HepG2 (cell line): ENCODE measurements at regions not wholly inside any gene's neighbourhood (a gene's known extent, or its start where the extent isn't known, plus 50 kb on each side); places are given as distances from the start of the nearest gene placed in this dataset.

ENCODE experiments used
- ATAC-seq: fragments of 200-7000 bp; cut with Tn5 transposase; 3 replicates; pipeline ENCODE4 v1.9.1; 2020; ENCODE audit warnings: mild to moderate bottlenecking, moderate library complexity
- BruUV-seq: library from RNA; stranded (reverse); fragments of 400-500 nt; replicated peaks from 2 replicates; lab custom pipeline; 2021; lab: Mats Ljungman, UMichigan
- CTCF ChIA-PET: fragments of 300-600 bp; formaldehyde crosslinking; extraction: SDS; loops from one replicate; lab custom pipeline; 2021; ENCODE audit warnings: low total read pairs, inconsistent platforms, low intra/inter-chr PET ratio; lab: Yijun Ruan, JAX
- POLR2A ChIA-PET: fragments of 350-600 bp; sonication (Branson Sonifier 250); formaldehyde crosslinking; loops from one replicate; lab custom pipeline; 2020; ENCODE audit warnings: antibody characterized with exemption, inconsistent platforms; lab: Yijun Ruan, JAX
- DNase-seq: peaks from one replicate; pipeline ENCODE4 v3.0.0-alpha.2; 2015; ENCODE audit warnings: low spot score
- FAIRE-seq: peaks from 3 replicates; lab custom pipeline; 2011; peaks lifted over from hg19 to GRCh38; lab: Jason Lieb, UNC
- H2AFZ ChIP-seq: one replicate; pipeline ENCODE4 v1.6.1; 2011; ENCODE audit warnings: low read length, inconsistent platforms
- H3K27ac ChIP-seq: fragments of 300-600 bp; 3 replicates; pipeline ENCODE4 v1.8.0; 2011; ENCODE audit warnings: mixed run types, mild to moderate bottlenecking, mixed read lengths, low read length, inconsistent platforms; ENCODE audit not compliant: insufficient read depth; ENCODE audit errors: extremely low read length
- H3K27me3 ChIP-seq, 2 experiments: fragments of 200-600 bp in 1 of 2; 2 replicates in 1 of 2; 3 replicates in 1 of 2; pipeline versions ENCODE4 v1.6.0 to v1.8.0; 2011; ENCODE audit warnings: low read length in 2 of 2, mild to moderate bottlenecking in 2 of 2, moderate library complexity in 2 of 2, inconsistent platforms in 1 of 2; ENCODE audit not compliant: insufficient read depth in 2 of 2, control insufficient read depth in 1 of 2
- H3K36me3 ChIP-seq, 2 experiments: fragments of 200-600 bp in 1 of 2; replicated peaks in 1 of 2; 2 replicates in 1 of 2; 3 replicates in 1 of 2; pipeline versions ENCODE4 v1.5.1 to v1.8.0; 2011; ENCODE audit warnings: low read length in 2 of 2, inconsistent platforms in 1 of 2; ENCODE audit not compliant: insufficient read depth in 2 of 2, control insufficient read depth in 1 of 2
- H3K4me1 ChIP-seq: 2 replicates; pipeline ENCODE4 v1.5.1; 2012; ENCODE audit warnings: low read length, inconsistent platforms; ENCODE audit not compliant: insufficient read depth
- H3K4me2 ChIP-seq: 2 replicates; pipeline ENCODE4 v1.6.0; 2011; ENCODE audit warnings: low read depth, low read length, inconsistent platforms
- H3K4me3 ChIP-seq, 3 experiments: fragments of 200-600 bp in 1 of 3; sonication (generic), shearing (Covaris generic) in 1 of 3; replicated peaks in 1 of 3; 2 replicates each; pipeline ENCODE4 v1.5.1; 2011 to 2016; ENCODE audit warnings: low read length in 3 of 3, inconsistent platforms in 2 of 3, low read depth in 2 of 3, mild to moderate bottlenecking in 2 of 3, control low read depth in 1 of 3, mixed read lengths in 1 of 3; ENCODE audit not compliant: insufficient read depth in 1 of 3
- H3K79me2 ChIP-seq: one replicate; pipeline ENCODE4 v1.6.1; 2011; ENCODE audit warnings: low read length, inconsistent platforms; ENCODE audit not compliant: insufficient read depth
- H3K9ac ChIP-seq: 2 replicates; pipeline ENCODE4 v1.6.0; 2011; ENCODE audit warnings: mild to moderate bottlenecking, low read depth, low read length, inconsistent platforms; ENCODE audit not compliant: insufficient read depth
- H3K9me3 ChIP-seq: 2 replicates; pipeline ENCODE4 v1.5.1; 2012; ENCODE audit warnings: mild to moderate bottlenecking, low read length
- H4K20me1 ChIP-seq: 2 replicates; pipeline ENCODE4 v1.6.0; 2011; ENCODE audit warnings: inconsistent platforms, mild to moderate bottlenecking, low read length, moderate library complexity; ENCODE audit not compliant: insufficient read depth
- ATRX ChIP-seq: sonication (generic); formaldehyde crosslinking; IDR thresholded peaks from 2 replicates; pipeline ENCODE4 v1.4.0; 2020; ENCODE audit warnings: missing genetic modification reagents, borderline replicate concordance
- GLI4 ChIP-seq: sonication (generic); formaldehyde crosslinking; IDR thresholded peaks from 2 replicates; pipeline ENCODE4 v1.5.1; 2020; ENCODE audit warnings: missing genetic modification reagents, mild to moderate bottlenecking, moderate library complexity, borderline replicate concordance
- HOXA9 ChIP-seq: sonication (generic); formaldehyde crosslinking; IDR thresholded peaks from 2 replicates; pipeline ENCODE4 v1.8.1; 2022; ENCODE audit warnings: missing genetic modification reagents, mild to moderate bottlenecking, moderate library complexity, borderline replicate concordance
- PHB2 ChIP-seq: fragments of 450-650 bp; IDR thresholded peaks from 2 replicates; pipeline ENCODE4 v1.6.1; 2018; ENCODE audit not compliant: partially characterized antibody
- PHF8 ChIP-seq: sonication (generic); formaldehyde crosslinking; IDR thresholded peaks from 2 replicates; pipeline ENCODE4 v1.5.0; 2020; ENCODE audit warnings: missing genetic modification reagents
- SETDB1 ChIP-seq: sonication (generic); formaldehyde crosslinking; IDR thresholded peaks from 2 replicates; pipeline ENCODE4 v1.5.1; 2020; ENCODE audit warnings: missing genetic modification reagents, mild to moderate bottlenecking, borderline replicate concordance
- TSC22D2 ChIP-seq: sonication (generic); formaldehyde crosslinking; IDR thresholded peaks from 2 replicates; pipeline ENCODE4 v1.5.1; 2020; ENCODE audit warnings: missing genetic modification reagents, mild to moderate bottlenecking, borderline replicate concordance
- ZFP82 ChIP-seq: sonication (generic); formaldehyde crosslinking; IDR thresholded peaks from 2 replicates; pipeline ENCODE4 v1.5.1; 2020; ENCODE audit warnings: mild to moderate bottlenecking, missing genetic modification reagents, borderline replicate concordance
- ZKSCAN5 ChIP-seq: sonication (generic); formaldehyde crosslinking; IDR thresholded peaks from 2 replicates; pipeline ENCODE4 v1.5.1; 2020; ENCODE audit warnings: mild to moderate bottlenecking, missing genetic modification reagents
- ZNF235 ChIP-seq: sonication (generic); formaldehyde crosslinking; IDR thresholded peaks from 2 replicates; pipeline ENCODE4 v1.8.1; 2023; ENCODE audit warnings: mild to moderate bottlenecking, missing genetic modification reagents, borderline replicate concordance
- ZNF772 ChIP-seq: sonication (generic); formaldehyde crosslinking; IDR thresholded peaks from 2 replicates; pipeline ENCODE4 v1.5.0; 2020; ENCODE audit warnings: mild to moderate bottlenecking, missing genetic modification reagents
- WGBS: methylation state at CpG from one replicate; pipeline ENCODE4 v1.1.6; 2017; ENCODE audit warnings: low lambda C conversion rate; 5-methylcytosine and 5-hydroxymethylcytosine counted together
- in situ Hi-C: cut with HindIII; loops from 2 replicates; pipeline ENCODE4 v1.10.0; 2017; ENCODE audit warnings: low pct_unique_long_range_greater_than_20kb; ENCODE audit not compliant: extremely low pct_ligation_motif_present
- intact Hi-C: fragments of 100-400 bp; cut with micrococcal nuclease; formaldehyde crosslinking; loops from one replicate; pipeline ENCODE4 v1.10.0; 2022; ENCODE audit not compliant: unreplicated experiment
- TF ChIP-seq, protein P1 (sequence below): sonication (generic); formaldehyde crosslinking; conservative IDR thresholded peaks from 2 replicates; pipeline ENCODE4 v1.4.0; 2020; ENCODE audit warnings: missing genetic modification reagents

DNA sequence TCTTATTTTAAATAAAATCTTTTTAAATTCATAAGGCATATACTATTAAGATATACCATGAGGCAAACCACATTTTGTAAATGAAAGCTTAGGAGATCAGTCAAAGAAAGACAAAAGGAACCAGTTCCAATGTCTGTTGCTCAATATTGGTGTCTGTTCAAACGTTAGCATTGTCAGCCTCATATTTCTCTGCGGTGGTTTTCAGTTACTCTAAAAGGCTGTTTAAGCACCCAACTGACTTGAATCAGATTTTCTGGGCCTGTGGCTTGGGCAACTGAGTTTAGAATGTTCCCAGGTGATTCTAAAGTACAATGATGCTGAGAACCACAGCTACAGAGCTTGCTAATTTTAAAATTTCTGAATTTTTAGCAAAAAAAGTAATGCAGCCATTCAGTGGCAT is 166.3 kb upstream of the KIF2A start:
- Histone ChIP-seq H3K27me3 (peaks cover 0 to 19% of the 10 kb centered on the region in 2 experiments; a peak in 3 of 5 replicates), H3K9me3 (no peaks in the 10 kb centered on the region), H3K4me3 (no peak overlapping the region), H3K79me2 (no peaks in the 10 kb centered on the region), H3K36me3 (no peaks in the 10 kb centered on the region), H3K4me1 (no peaks in the 10 kb centered on the region), H3K4me2 (no peak overlapping the region), H3K9ac (no peak overlapping the region), H2AFZ (no peak overlapping the region), H3K27ac (no peak overlapping the region), H4K20me1 (no peaks in the 10 kb centered on the region)
- intact Hi-C loops (loop anchor here (5.0 kb wide), 1 partner anchor 372 kb away; no protein-coding TSS in a partner anchor), in situ Hi-C loops (no loop called here)
- no TSS peak for BruUV-seq
- POLR2A ChIA-PET, result no interaction called here
- TF ChIP-seq TSC22D2 (CRISPR knock-in tag) (no peak), SETDB1 (CRISPR knock-in tag) (no peak), PHB2 (no peak), ZKSCAN5 (CRISPR knock-in tag) (no peak), HOXA9 (CRISPR knock-in tag) (no peak), GLI4 (no peak), ZNF772 (no peak), ZNF235 (no peak), ATRX (CRISPR knock-in tag) (no peak), PHF8 (CRISPR knock-in tag) (no peak), ZFP82 (CRISPR knock-in tag) (no peak)
- TF ChIP-seq, protein P1, sequence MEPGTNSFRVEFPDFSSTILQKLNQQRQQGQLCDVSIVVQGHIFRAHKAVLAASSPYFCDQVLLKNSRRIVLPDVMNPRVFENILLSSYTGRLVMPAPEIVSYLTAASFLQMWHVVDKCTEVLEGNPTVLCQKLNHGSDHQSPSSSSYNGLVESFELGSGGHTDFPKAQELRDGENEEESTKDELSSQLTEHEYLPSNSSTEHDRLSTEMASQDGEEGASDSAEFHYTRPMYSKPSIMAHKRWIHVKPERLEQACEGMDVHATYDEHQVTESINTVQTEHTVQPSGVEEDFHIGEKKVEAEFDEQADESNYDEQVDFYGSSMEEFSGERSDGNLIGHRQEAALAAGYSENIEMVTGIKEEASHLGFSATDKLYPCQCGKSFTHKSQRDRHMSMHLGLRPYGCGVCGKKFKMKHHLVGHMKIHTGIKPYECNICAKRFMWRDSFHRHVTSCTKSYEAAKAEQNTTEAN (CRISPR knock-in tag), result no peak
- no peak for FAIRE-seq
- CTCF ChIA-PET, result no interaction called here
- no peak for ATAC-seq
- 5% methylated on average over 2 of the region's 2 CpGs for WGBS
- DNase-seq, result no peak
